ENCODE measurements at regions not wholly inside any gene's neighbourhood (a gene's known extent, or its start where the extent isn't known, plus 50 kb on each side); places are given as distances from the start of the nearest gene placed in this dataset.

- H3K4me2 ChIP-seq (ENCODE audit: insufficient read depth in 1 of 2, low read depth in 2 of 2, low read length in 2 of 2): no peak overlapping the region
- 96% methylated on average over 2 of the region's 2 CpGs; no CpG with 5 or more reads in 1 of the 2 experiments for WGBS, 2 experiments (ENCODE audit: extremely low coverage in 1 of 2, insufficient coverage in 1 of 2, insufficient read length in 1 of 2, insufficient replicate concordance in 2 of 2, low coverage in 1 of 2, low lambda C conversion rate in 2 of 2, missing lambda C conversion rate in 1 of 2)
- H4K91ac ChIP-seq (replicated peaks; ENCODE audit: insufficient read length, low read length): no peak overlapping the region
- H3K18ac ChIP-seq (ENCODE audit: extremely low read depth, low read length): no peak overlapping the region
- H3K9ac ChIP-seq (replicated peaks in 1 of 4; ENCODE audit: extremely low read depth in 1 of 4, low read depth in 3 of 4, low read length in 3 of 4): no peak overlapping the region
- ChIA-PET POLR2A (ENCODE audit: partially characterized antibody) (no interaction called here), CTCF (ENCODE audit: partially characterized antibody) (no interaction called here)
- no peak overlapping the region for H3K4me3 ChIP-seq (ENCODE audit: extremely low read depth in 1 of 4, insufficient read depth in 2 of 4, low read depth in 3 of 4, low read length in 4 of 4)
- no peak overlapping the region for H2BK20ac ChIP-seq (ENCODE audit: low read length)
- FAIRE-seq: no peak
- H2BK120ac ChIP-seq (replicated peaks; ENCODE audit: low read depth, low read length): no peak overlapping the region
- H3K9me3 ChIP-seq (ENCODE audit: insufficient read depth in 2 of 2, low read depth in 1 of 2, low read length in 1 of 2): peaks cover 0 to 4% of the 10 kb centered on the region in 2 experiments; a peak in 2 of 4 replicates
- H4K5ac ChIP-seq (ENCODE audit: insufficient read length, low read depth, low read length): no peak overlapping the region
- H3K27me3 ChIP-seq (replicated peaks in 1 of 4; ENCODE audit: control insufficient read depth in 3 of 4, extremely low read depth in 1 of 4, insufficient read depth in 3 of 4, low read length in 3 of 4): no peaks in the 10 kb centered on the region
- H3K4ac ChIP-seq (replicated peaks; ENCODE audit: insufficient read length, low read depth, low read length): no peak overlapping the region
- H3K36me3 ChIP-seq (ENCODE audit: control insufficient read depth in 2 of 4, insufficient read depth in 4 of 4, low read length in 3 of 4): no peaks in the 10 kb centered on the region
- no peaks in the 10 kb centered on the region for H3K23me2 ChIP-seq (ENCODE audit: low read depth, low read length)
- H3K14ac ChIP-seq (ENCODE audit: insufficient read length): no peak overlapping the region
- H3K79me1 ChIP-seq (ENCODE audit: low read depth, low read length): no peaks in the 10 kb centered on the region
- no peak overlapping the region for H4K8ac ChIP-seq (ENCODE audit: extremely low read depth, insufficient read depth, low read length)
- no peaks in the 10 kb centered on the region for H4K20me1 ChIP-seq (replicated peaks in 1 of 2; ENCODE audit: control insufficient read depth in 1 of 2, insufficient read depth in 2 of 2, low read length in 2 of 2)
- no peak overlapping the region for H2AFZ ChIP-seq (ENCODE audit: low read length)
- H2BK12ac ChIP-seq (ENCODE audit: low read depth, low read length): no peak overlapping the region
- TF ChIP-seq MAX (IDR thresholded peaks at IDR 0.05): no peak
- no peak for TF ChIP-seq RXRA (IDR thresholded peaks at IDR 0.05; ENCODE audit: insufficient read depth, low read depth, low read length)
- no peak for TF ChIP-seq KDM1A (IDR thresholded peaks at IDR 0.05; ENCODE audit: borderline replicate concordance, low read length)
- TF ChIP-seq KDM5A (IDR thresholded peaks at IDR 0.05; ENCODE audit: low read length): no peak
- no peak for TF ChIP-seq FOSL1 (IDR thresholded peaks at IDR 0.05; ENCODE audit: insufficient read depth, low read depth, low read length)
- no peak for DNase-seq (ENCODE audit: low read depth in 1 of 2, low spot score in 2 of 2)
- H2BK5ac ChIP-seq (ENCODE audit: low read depth, low read length): no peak overlapping the region
- H3K27ac ChIP-seq (ENCODE audit: low read depth, low read length): no peak overlapping the region
- no peak overlapping the region for H3K23ac ChIP-seq (ENCODE audit: insufficient read length)
- no peaks in the 10 kb centered on the region; a peak in 1 of 7 replicates for H3K4me1 ChIP-seq (replicated peaks in 1 of 4; ENCODE audit: control insufficient read depth in 3 of 4, insufficient read depth in 4 of 4, low read length in 3 of 4)
- H3K56ac ChIP-seq (replicated peaks; ENCODE audit: insufficient read length, low read depth, low read length): no peak overlapping the region
- no peak overlapping the region for H2AK5ac ChIP-seq (ENCODE audit: low read depth, low read length)
- no peaks in the 10 kb centered on the region for H3K79me2 ChIP-seq (ENCODE audit: control insufficient read depth in 1 of 2, insufficient read depth in 2 of 2, low read length in 2 of 2)
- no peak overlapping the region for H2BK15ac ChIP-seq (ENCODE audit: low read length)
These were observed 885.6 kb upstream of the VRK2 start for GRCh38 chr2:57160976-57161375.

Data from H1 (cell line).